BJ (cell line): ENCODE measurements at regions not wholly inside any gene's neighbourhood (a gene's known extent, or its start where the extent isn't known, plus 50 kb on each side); places are given as distances from the start of the nearest gene placed in this dataset.

Experiments
- CTCF ChIA-PET: fragments of 350-600 bp; formaldehyde crosslinking; extraction: SDS; loops from one replicate; lab custom pipeline; 2021; ENCODE audit warnings: antibody characterized with exemption, inconsistent platforms; lab: Yijun Ruan, JAX
- POLR2A ChIA-PET: fragments of 300-600 bp; sonication (Branson Sonifier 250); formaldehyde crosslinking; extraction: SDS; loops from one replicate; lab custom pipeline; 2021; ENCODE audit warnings: antibody characterized with exemption; lab: Charles Lee
- DNase-seq: peaks from one replicate; pipeline ENCODE4 v3.0.0-alpha.2; 2011; ENCODE audit warnings: low read depth
- H3K27me3 ChIP-seq: 2 replicates; pipeline ENCODE4 v1.6.0; 2011; ENCODE audit warnings: low read length; ENCODE audit not compliant: control insufficient read depth, insufficient read depth
- H3K36me3 ChIP-seq: 2 replicates; pipeline ENCODE4 v1.5.1; 2011; ENCODE audit warnings: low read length; ENCODE audit not compliant: control insufficient read depth, insufficient read depth
- H3K4me3 ChIP-seq: 2 replicates; pipeline ENCODE4 v1.5.1; 2011; ENCODE audit warnings: low read depth, mild to moderate bottlenecking, control low read depth, low read length
- TF ChIP-seq, protein P1 (sequence below): IDR thresholded peaks from 2 replicates; pipeline ENCODE4 v1.5.1; 2011; ENCODE audit warnings: low read depth, mild to moderate bottlenecking, control low read depth, inconsistent platforms, low read length, moderate library complexity; ENCODE audit not compliant: insufficient read depth

GRCh38 chr13:89790696-89791095 lies 1556.8 kb upstream of the MIR17HG start:
- Histone ChIP-seq H3K4me3 (no peak overlapping the region), H3K36me3 (no peaks in the 10 kb centered on the region), H3K27me3 (no peaks in the 10 kb centered on the region)
- TF ChIP-seq, protein P1, sequence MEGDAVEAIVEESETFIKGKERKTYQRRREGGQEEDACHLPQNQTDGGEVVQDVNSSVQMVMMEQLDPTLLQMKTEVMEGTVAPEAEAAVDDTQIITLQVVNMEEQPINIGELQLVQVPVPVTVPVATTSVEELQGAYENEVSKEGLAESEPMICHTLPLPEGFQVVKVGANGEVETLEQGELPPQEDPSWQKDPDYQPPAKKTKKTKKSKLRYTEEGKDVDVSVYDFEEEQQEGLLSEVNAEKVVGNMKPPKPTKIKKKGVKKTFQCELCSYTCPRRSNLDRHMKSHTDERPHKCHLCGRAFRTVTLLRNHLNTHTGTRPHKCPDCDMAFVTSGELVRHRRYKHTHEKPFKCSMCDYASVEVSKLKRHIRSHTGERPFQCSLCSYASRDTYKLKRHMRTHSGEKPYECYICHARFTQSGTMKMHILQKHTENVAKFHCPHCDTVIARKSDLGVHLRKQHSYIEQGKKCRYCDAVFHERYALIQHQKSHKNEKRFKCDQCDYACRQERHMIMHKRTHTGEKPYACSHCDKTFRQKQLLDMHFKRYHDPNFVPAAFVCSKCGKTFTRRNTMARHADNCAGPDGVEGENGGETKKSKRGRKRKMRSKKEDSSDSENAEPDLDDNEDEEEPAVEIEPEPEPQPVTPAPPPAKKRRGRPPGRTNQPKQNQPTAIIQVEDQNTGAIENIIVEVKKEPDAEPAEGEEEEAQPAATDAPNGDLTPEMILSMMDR, result no peak
- CTCF ChIA-PET, result no interaction called here
- POLR2A ChIA-PET, result no interaction called here
- DNase-seq, result no peak

GRCh38 chr13:89791971-89792630 lies 1555.4 kb upstream of the MIR17HG start:
- CTCF ChIA-PET, result no interaction called here
- no peak for DNase-seq
- Histone ChIP-seq H3K4me3 (no peak overlapping the region), H3K36me3 (no peaks in the 10 kb centered on the region), H3K27me3 (no peaks in the 10 kb centered on the region)
- TF ChIP-seq, protein P1, result no peak
- POLR2A ChIA-PET, result no interaction called here

DNA sequence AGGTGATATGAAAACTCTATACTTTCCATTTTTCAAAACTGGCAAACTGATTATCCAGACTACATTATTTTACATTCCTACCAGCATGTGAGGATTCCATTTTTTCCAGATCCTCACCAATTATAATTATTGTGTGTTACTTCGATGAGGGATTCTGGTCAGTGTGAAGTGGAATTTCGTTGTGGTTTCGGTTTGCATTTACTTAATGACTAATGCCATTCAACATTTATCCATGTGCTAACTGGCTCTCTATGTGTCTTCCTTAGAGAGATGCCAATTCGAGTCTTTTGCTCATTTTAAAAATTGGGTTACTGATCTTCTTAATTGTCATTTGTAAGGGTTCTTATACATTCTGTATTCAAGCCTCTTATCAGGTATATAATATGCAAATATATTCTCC lies 1551.3 kb upstream of the MIR17HG start:
- TF ChIP-seq, protein P1, result no peak
- no peaks in the 10 kb centered on the region for H3K27me3 ChIP-seq
- no peaks in the 10 kb centered on the region for H3K36me3 ChIP-seq
- no peak for DNase-seq
- no peak overlapping the region for H3K4me3 ChIP-seq
- CTCF ChIA-PET, result no interaction called here
- POLR2A ChIA-PET, result no interaction called here

DNA sequence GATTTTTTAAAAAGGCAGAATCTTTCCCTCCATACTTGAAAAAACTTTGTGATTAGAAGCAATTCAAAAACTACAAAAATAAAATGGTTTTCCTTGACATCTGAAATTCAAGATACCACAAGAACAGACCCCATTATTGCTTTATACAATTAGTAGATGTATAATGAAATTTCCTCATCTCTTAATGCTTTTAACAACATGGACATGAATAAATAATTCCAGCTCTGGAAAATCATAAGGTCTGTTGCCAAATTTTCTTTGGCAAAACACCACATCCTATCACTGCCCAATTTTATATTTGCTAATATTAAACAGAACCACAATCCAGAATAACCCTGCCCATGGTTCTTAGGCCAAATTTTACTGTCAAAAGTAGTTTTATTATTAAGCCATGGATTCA lies 1543.6 kb upstream of the MIR17HG start:
- Histone ChIP-seq H3K36me3 (no peaks in the 10 kb centered on the region), H3K27me3 (no peaks in the 10 kb centered on the region), H3K4me3 (no peak overlapping the region)
- ChIA-PET POLR2A (no interaction called here), CTCF (no interaction called here)
- TF ChIP-seq, protein P1, result no peak
- DNase-seq, result no peak

GRCh38 chr13:89806594-89806993 lies 1540.9 kb upstream of the MIR17HG start:
- CTCF ChIA-PET, result no interaction called here
- DNase-seq, result no peak
- no peak overlapping the region for H3K4me3 ChIP-seq
- no peaks in the 10 kb centered on the region for H3K27me3 ChIP-seq
- TF ChIP-seq, protein P1, result no peak
- H3K36me3 ChIP-seq, result no peaks in the 10 kb centered on the region
- POLR2A ChIA-PET, result no interaction called here
